ENCODE measurements at regions not wholly inside any gene's neighbourhood (a gene's known extent, or its start where the extent isn't known, plus 50 kb on each side); places are given as distances from the start of the nearest gene placed in this dataset.
A peak's percentile ranks its signal among the peaks of the same experiment; 100 is the strongest.
"Not testable (repeated sequence)": the region's sequence is repeated elsewhere in the genome, so short reads cannot be mapped to it uniquely, and the experiment has no call there.

- DNase-seq = no peak
Observed at GRCh38 chr10:53422223-53422888, 649.8 kb upstream of the MBL2 start.

- DNase-seq = no peak
Observed at GRCh38 chr10:53412651-53413050, 640.1 kb upstream of the MBL2 start.

- DNase-seq = no peak
Observed at GRCh38 chr10:53406532-53406931, 633.9 kb upstream of the MBL2 start.

GRCh38 chr10:53403688-53404087 lies 631.1 kb upstream of the MBL2 start:
- DNase-seq = peak; percentile 76 to 85

GRCh38 chr10:53402594-53402993 lies 630.0 kb upstream of the MBL2 start:
- no peak for DNase-seq

GRCh38 chr10:53401536-53401935 lies 629.0 kb upstream of the MBL2 start:
- no peak for DNase-seq

- no peak for DNase-seq
Observed at GRCh38 chr10:53396876-53397275, 624.3 kb upstream of the MBL2 start.

- no peak for DNase-seq
Observed at GRCh38 chr10:53395449-53395848, 622.9 kb upstream of the MBL2 start.

GRCh38 chr10:53387562-53387961 lies 615.0 kb upstream of the MBL2 start:
- no peak for DNase-seq

GRCh38 chr10:53382543-53382942 lies 610.0 kb upstream of the MBL2 start:
- DNase-seq = no peak

- DNase-seq = no peak
Observed at GRCh38 chr10:53379956-53380355, 607.4 kb upstream of the MBL2 start.

GRCh38 chr10:53370347-53370746 lies 597.8 kb upstream of the MBL2 start:
- DNase-seq = no peak

- DNase-seq = no peak
Observed at GRCh38 chr10:53361936-53362335, 589.4 kb upstream of the MBL2 start.

- DNase-seq = no peak
Observed at GRCh38 chr10:53361281-53361680, 588.7 kb upstream of the MBL2 start.

- not testable (repeated sequence) for DNase-seq
Observed at GRCh38 chr10:53358978-53359377, 586.4 kb upstream of the MBL2 start.

- no peak for DNase-seq
Observed at GRCh38 chr10:53358536-53358935, 586.0 kb upstream of the MBL2 start.

GRCh38 chr10:53357587-53357986 lies 585.0 kb upstream of the MBL2 start:
- DNase-seq = no peak

- DNase-seq = no peak
Observed at GRCh38 chr10:53356616-53357349, 584.2 kb upstream of the MBL2 start.

GRCh38 chr10:53342531-53342930 lies 569.9 kb upstream of the MBL2 start:
- DNase-seq = not testable (repeated sequence)

GRCh38 chr10:53338199-53338598 lies 565.6 kb upstream of the MBL2 start:
- not testable (repeated sequence) for DNase-seq

- not testable (repeated sequence) for DNase-seq
Observed at GRCh38 chr10:53335803-53336422, 563.3 kb upstream of the MBL2 start.

GRCh38 chr10:53331460-53331859 lies 558.9 kb upstream of the MBL2 start:
- no peak for DNase-seq

- DNase-seq = not testable (repeated sequence)
Observed at GRCh38 chr10:53326401-53327305, 554.1 kb upstream of the MBL2 start.

All from Kasumi-1 (cell line).